NCI-H128 (cell line): ENCODE measurements at regions not wholly inside any gene's neighbourhood (a gene's known extent, or its start where the extent isn't known, plus 50 kb on each side); places are given as distances from the start of the nearest gene placed in this dataset.
"Not testable (repeated sequence)": the region's sequence is repeated elsewhere in the genome, so short reads cannot be mapped to it uniquely, and the experiment has no call there.

ENCODE experiments used
- DNase-seq: peaks from one replicate; lab custom pipeline; 2025; ENCODE audit not compliant: unreplicated experiment; lab: John Stamatoyannopoulos, UW

GRCh38 chr12:73460212-73460611, 1077.4 kb upstream of the ATXN7L3B start:
- DNase-seq: no peak

GRCh38 chr12:73465106-73465505, 1072.5 kb upstream of the ATXN7L3B start:
- DNase-seq: no peak

- DNase-seq: no peak
These were observed 1051.4 kb upstream of the ATXN7L3B start for GRCh38 chr12:73486256-73486655.

- no peak for DNase-seq
These were observed 1031.0 kb upstream of the ATXN7L3B start for GRCh38 chr12:73506611-73507010.

DNA sequence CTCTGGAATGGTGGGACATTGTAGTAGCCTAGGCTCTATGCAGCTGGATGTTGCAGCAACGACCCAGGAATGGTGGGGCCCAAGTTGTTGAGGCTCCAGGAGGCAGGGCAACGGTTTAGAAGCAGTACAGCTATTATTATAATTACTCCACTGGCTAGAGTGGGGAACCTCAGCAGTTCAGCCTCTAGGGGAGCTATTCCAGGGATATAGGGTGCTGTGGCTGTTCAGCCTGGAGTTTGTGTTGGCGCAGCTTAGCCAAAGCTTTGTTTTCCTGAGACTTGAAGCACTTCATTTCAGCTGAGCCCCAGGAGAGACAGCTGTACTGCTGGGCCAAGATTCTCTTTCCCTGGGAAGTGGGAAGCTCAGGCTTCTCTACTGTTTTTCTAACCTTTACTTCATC, 1023.0 kb upstream of the ATXN7L3B start:
- DNase-seq: no peak

- DNase-seq: no peak
These were observed 1019.8 kb upstream of the ATXN7L3B start for GRCh38 chr12:73517859-73518258.

DNA sequence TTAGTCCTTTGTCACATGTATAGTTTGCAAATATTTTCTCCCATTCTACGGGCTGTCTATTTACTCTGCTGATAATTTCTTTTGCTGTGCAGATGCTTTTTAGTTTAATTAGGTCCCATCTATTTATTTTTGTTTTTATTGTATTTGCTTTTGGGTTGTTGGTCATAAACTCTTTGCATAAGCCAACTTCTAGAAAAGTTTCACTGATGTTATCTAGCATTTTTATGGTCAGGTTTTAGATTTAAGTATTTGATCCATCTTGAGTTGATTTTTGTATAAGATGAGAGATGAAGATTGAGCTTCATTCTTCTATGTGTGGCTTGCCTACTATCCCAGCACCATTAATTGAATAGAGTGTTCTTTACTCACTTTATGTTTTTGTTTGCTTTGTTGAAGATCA, 1008.4 kb upstream of the ATXN7L3B start:
- DNase-seq: no peak

DNA sequence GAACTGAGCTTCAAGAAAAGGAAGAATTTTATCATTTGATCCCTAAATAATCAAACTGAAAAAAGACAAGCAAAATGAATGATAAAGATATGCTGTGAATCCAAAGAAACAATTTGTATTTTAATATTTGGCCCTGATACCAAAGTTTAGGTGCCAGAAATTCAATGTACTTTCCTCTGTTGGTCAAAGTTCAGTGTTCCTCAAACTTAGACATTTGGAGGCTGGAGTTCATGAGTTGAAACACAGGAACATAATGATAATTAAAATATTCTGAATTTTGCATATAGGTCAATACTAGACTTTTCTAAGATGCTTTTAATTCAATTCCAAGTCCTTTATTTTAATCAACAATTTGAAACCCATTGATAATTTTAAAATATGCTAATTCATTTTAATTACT, 1007.7 kb upstream of the ATXN7L3B start:
- no peak for DNase-seq

DNA sequence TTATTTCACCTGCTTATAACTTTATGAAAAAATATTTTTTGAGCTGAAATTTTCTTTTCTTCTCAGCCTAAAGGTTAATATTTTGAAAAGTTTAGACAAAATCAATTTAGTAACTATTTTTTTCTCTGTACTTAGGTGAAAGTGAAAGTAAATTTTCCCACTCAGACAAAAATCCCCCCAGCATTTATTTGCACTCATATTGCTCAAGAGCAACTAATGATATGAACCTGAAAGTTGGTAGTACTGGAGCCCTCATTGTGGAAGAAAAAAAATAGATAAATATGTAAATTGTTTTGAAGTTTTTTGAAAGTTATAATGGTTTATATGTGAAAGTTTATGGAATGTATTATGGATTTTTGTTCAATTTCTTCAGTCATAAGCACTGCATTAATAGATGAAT, 1005.9 kb upstream of the ATXN7L3B start:
- DNase-seq: no peak

- DNase-seq: no peak
These were observed 990.2 kb upstream of the ATXN7L3B start for GRCh38 chr12:73547421-73547820.

GRCh38 chr12:73585136-73585535, 952.5 kb upstream of the ATXN7L3B start:
- no peak for DNase-seq

GRCh38 chr12:73589220-73589619, 948.4 kb upstream of the ATXN7L3B start:
- DNase-seq: no peak

DNA sequence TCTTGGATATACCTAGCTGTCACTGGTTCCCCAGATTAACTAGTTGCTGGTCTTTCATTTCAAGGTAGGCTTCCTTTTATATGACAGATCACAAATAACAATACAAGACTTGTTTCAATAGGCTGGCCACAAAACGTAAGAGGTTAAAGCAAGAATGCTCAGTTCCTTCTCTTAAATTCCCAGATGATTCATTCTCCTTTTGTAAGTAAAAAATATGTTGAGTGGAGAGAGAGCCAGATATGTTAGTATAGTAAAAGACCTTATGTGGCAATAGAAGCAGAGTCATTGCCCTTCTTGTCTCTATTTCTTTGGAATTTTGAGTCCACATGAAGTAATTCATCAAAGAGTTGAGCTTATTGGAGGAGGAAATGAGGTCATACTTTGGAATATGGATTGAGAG, 939.0 kb upstream of the ATXN7L3B start:
- DNase-seq: no peak

DNA sequence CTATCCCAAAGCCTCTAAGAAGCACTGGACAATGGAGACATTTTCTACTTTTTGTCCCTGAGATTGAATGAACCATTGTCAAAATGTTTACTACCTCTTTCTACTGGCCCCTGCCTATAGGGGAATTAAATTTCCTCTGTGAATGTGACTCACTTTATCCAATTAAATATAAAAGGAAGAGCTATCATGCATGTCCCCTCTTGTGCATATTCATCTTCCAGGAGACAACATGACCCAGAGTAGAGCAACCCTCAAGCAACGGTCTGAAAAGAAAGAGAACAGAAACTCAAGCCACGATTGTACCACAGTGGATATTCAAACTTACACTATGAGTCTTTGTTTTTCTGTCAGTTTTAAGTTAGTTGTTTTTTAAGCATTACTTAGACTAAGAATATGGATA, 938.4 kb upstream of the ATXN7L3B start:
- no peak for DNase-seq

GRCh38 chr12:73605925-73606324, 931.7 kb upstream of the ATXN7L3B start:
- DNase-seq: not testable (repeated sequence)

- DNase-seq: no peak
These were observed 925.1 kb upstream of the ATXN7L3B start for GRCh38 chr12:73612551-73612950.

DNA sequence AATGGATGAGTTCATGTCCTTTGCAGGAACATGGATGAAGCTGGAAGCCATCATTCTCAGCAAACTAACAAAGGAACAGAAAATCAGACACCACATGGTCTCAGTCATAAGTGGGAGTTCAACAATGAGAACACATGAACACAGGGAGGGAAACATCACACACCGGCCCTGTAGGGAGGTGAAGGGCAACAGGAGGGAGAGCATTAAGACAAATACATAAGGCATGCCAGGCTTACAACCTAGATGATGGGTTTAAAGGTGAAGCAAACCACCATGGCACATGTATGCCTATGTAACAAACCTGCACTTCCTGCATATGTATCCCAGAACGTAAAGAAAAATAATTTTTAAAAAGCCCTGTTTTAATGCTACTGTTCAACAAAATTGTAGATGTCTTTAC, 914.2 kb upstream of the ATXN7L3B start:
- DNase-seq: no peak

DNA sequence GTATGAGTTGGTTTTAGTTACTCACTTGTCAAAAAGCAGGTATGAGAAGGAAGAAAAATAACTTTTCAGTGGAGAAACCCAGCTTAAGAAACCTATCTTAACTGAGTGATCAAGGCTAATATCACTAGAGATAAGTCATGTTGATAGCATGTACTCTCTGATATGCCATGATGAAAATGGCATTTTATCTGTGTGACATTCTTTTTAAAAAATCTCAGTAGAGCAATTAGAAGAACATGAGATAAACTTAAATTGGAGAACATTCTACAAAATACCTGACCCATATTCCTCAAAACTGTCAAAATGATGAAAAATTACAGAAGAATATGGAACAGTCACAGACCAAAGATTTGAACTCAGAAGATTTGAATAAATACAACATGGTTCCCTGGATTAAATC, 912.4 kb upstream of the ATXN7L3B start:
- no peak for DNase-seq

DNA sequence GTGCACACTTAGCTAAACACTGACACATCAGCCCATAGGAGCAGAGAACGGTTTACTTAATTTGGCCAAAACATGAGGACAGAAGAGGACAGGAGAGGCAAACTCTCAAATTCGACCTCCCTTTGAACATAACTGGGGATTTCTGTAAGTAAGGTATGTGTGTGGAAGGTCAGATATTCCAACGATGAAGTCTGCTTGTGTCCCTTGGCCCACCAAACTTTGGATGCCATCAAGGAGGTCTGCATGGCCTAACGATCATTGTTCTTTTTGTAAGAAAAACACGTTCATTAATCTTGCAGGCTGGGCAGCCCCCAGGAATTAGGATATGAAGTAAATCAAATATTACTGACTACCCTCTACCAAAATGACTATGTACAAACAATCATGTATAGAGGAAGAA, 908.5 kb upstream of the ATXN7L3B start:
- no peak for DNase-seq

- no peak for DNase-seq
These were observed 907.5 kb upstream of the ATXN7L3B start for GRCh38 chr12:73629893-73630831.

- no peak for DNase-seq
These were observed 905.4 kb upstream of the ATXN7L3B start for GRCh38 chr12:73632191-73632590.

GRCh38 chr12:73632661-73633060, 905.0 kb upstream of the ATXN7L3B start:
- DNase-seq: no peak

DNA sequence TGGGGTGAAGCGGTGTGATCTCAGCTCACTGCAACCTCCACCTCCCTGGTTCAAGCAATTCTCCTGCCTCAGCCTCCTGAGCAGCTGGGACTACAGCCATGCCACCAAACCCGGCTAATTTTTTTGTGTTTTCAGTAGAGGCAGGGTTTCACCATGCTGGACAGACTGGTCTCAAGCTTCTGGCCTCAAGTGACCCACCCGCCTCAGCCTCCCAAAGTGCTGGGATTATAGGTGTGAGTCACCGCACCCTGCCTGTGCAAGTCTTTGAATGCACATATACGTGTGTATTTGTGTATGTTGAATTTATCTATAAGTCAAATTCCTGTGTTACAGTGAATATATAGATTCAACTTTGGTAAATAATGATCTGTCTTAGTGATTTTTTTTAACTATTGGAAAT, 898.2 kb upstream of the ATXN7L3B start:
- not testable (repeated sequence) for DNase-seq
